HG03354 (cell line): ENCODE measurements at regions not wholly inside any gene's neighbourhood (a gene's known extent, or its start where the extent isn't known, plus 50 kb on each side); places are given as distances from the start of the nearest gene placed in this dataset.

Experiments used
- ATAC-seq: cut with Tn5 transposase; IDR thresholded peaks from one replicate; pipeline ENCODE4 v1.9.1; 2021; ENCODE audit warnings: mild to moderate bottlenecking; ENCODE audit not compliant: unreplicated experiment, poor library complexity, severe bottlenecking

DNA sequence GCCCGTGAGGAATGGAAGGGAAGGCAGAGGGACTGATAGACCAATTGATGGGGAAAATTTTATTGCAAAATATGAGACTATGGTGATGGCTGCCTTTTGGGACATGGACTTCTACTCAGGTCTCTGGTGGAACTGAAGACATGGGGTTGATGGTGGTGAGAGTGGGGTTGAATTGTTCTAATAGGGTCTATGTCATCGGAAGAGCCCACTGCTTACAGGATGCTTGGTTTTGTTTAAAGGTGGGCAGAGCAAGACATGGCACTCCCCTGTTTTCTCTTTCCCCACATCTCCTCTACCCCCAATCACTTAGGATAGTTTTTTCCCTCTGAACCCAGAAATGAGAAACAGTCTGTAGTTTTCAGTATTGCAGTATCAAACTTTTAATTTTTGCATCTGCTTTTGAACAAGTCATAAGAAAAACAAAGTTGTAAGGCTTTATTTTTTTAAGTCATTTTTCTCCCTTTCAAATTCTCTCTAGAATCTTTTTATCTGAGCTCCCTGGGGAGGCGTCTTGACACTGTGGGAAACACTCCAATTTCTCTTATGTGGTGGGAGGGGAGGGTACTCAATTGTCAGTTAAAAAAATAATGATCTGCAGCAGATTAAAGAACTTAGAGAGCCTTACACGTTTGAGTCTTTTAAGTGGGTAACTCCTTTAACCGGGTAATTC lies 276.2 kb upstream of the TBC1D5 start:
- ATAC-seq = no peak

DNA sequence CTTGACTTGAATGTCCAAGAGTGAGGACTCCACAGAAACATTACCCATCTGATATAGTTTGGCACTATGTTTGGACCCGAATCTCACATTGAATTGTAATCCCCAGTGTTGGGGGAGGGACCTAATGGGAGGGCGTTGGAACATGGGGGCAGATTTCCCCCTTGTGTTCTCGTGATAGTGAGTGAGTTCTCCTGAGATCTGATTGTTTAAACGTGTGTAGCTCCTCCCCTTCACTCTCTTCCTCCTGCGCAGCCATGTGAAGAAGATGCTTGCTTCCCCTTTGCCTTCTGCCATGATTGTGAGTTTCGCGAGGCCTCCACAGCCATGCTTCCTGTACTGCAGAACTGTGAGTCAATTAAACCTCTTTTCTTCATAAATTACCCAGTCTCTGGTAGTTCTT lies 273.9 kb upstream of the TBC1D5 start:
- ATAC-seq = no peak

- no peak for ATAC-seq
These were observed 270.5 kb upstream of the TBC1D5 start for GRCh38 chr3:18012933-18013332.

DNA sequence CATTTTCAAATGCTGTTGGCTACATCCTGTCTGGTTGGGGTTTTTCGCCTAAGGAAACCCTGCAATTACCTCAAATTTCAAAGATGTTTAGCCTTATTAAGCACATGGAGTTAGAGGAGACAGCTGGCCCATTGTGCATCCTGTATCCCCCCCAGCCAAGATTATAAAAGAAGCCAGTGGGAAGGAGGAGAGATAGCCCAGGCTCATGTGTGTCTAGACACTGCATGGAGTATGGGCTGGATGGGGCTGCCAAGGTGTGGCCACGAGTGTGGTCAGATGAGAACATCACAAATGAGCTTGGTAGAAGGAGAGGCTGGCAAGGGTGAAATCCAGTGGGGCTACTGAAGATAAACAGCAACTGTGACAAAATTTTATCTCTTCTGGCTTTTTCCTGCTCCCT lies 270.0 kb upstream of the TBC1D5 start:
- no peak for ATAC-seq

DNA sequence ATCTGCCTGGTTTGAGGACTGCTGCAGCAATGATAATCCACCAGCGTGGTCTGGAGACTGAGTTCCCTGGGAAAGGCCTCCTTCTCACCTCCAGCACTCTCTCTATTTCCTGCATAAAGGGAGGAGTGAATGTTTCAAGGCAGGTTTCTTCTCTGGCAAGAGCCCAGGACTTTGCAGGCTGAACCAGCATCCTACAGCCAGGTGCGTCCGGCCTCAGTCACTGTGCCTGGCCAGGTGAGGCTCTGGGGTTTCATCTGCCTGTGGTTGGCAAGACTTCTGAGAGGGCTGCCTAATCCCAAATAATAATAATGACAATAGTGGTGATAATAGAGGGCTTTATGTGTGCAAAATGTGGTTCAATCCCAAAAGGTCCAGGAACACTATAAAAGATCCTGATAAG lies 269.0 kb upstream of the TBC1D5 start:
- ATAC-seq = no peak

DNA sequence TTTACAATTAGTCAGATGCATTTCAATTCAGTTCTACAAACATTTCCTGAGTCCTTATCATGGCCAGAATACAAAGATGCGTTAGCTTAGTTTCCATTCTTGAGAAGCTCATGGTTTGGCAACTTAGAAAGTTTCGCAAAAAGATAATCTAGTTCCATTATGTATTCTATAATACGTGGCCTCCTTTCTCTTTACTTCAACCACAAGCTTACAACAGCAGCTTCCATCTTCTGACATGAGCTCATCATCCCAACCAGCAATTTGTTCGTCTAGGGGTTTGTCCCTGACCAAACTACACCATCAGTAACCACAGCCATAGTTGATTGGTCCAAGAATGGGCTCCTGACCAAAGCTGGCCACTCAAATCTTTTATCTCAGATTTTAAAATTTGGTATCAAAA lies 267.6 kb upstream of the TBC1D5 start:
- no peak for ATAC-seq

GRCh38 chr3:18008706-18009368 lies 266.4 kb upstream of the TBC1D5 start:
- ATAC-seq = no peak

GRCh38 chr3:18007980-18008379 lies 265.5 kb upstream of the TBC1D5 start:
- ATAC-seq = no peak

DNA sequence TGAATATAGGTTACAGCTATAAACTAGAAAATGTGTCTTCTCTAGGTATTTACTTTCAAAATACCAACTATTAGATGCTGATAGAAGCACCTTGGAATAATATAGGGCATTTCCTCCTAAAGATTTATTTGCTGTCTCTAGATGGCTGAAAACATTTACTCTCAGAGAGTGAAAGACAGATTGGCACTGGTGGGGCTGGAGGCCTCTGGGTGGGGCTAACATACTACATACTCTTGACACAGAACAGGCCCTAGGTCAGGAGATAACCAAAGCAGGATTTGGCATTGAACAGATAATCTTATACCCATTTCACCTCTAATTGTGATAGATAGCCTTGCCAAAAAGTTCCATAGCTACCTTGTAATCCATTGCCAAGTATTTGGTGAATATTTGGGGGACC lies 253.3 kb upstream of the TBC1D5 start:
- no peak for ATAC-seq

- no peak for ATAC-seq
These were observed 251.7 kb upstream of the TBC1D5 start for GRCh38 chr3:17994167-17994566.

GRCh38 chr3:17990390-17990789 lies 248.0 kb upstream of the TBC1D5 start:
- no peak for ATAC-seq

GRCh38 chr3:17986348-17986816 lies 244.0 kb upstream of the TBC1D5 start:
- no peak for ATAC-seq

DNA sequence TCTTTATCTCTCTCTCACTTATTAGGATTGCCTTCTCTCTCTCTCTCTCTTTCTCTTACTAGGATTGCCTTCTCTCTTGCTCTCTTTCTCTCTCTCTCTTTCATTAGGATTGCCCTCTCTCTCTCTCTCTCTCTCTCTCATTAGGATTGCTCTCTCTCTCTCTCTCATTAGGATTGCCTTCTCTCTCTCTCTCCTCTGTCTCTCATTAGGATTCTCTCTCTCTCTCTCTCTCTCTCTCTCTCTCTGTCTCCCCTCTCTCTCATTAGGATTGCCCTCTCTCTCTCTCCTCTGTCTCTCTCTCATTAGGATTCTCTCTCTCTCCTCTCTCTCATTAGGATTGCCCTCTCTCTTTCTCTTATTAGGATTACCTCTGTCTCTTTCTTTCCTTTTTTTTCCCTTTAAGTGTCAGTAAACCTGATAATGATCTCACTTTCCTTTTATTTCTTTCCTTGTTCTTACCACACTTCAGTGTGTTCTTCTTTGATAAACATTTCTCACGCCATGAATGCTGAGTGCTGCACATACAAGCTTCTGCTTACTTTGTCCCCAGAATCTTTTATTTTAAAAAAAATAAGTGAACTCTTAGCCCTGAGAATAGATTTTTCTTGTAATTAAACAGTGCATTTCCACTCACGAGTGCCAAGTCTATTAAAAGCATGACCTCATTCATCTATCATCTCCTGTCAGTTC lies 243.4 kb upstream of the TBC1D5 start:
- ATAC-seq = no peak

GRCh38 chr3:17983106-17983505 lies 240.7 kb upstream of the TBC1D5 start:
- no peak for ATAC-seq

GRCh38 chr3:17982211-17982880 lies 239.9 kb upstream of the TBC1D5 start:
- ATAC-seq = no peak

GRCh38 chr3:17980863-17981262 lies 238.4 kb upstream of the TBC1D5 start:
- ATAC-seq = no peak

DNA sequence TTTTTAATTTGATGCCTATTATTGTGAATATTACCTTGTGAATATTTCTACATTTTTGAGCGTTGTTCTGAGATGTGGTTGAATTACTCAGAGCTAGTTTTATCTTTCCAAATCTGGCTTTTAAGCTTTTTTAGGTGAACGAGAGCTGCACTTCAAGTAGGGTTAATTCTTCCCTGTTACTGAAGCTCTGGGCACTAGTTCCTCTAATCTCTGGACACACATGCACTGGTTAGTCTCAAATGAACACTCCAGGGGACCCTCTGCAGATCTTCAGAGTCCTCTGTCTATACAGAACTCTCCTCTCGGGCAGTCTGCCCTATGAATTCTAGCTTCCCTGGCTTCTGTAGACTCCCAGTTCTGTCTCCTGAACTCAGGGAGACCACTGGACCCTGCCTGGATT lies 237.5 kb upstream of the TBC1D5 start:
- ATAC-seq = no peak

DNA sequence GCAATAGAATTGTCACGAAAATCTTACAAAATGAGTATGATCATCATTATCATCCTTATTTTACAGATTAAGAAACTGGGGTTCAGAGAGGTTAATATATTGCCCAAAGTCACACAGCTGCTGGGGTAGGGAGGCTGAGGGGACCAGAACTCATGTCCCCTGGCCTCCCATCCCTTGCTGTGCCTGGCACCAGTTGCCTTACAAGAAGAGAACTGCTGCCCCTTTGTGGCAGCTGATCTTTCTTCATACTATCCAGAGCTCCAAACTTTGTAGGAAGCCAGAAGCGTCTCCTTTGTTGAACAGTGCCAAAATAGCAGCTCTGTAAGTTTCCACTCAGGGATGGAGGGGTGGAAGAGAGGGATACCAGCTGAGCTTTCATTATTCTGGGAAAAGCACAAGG lies 236.8 kb upstream of the TBC1D5 start:
- ATAC-seq = no peak

DNA sequence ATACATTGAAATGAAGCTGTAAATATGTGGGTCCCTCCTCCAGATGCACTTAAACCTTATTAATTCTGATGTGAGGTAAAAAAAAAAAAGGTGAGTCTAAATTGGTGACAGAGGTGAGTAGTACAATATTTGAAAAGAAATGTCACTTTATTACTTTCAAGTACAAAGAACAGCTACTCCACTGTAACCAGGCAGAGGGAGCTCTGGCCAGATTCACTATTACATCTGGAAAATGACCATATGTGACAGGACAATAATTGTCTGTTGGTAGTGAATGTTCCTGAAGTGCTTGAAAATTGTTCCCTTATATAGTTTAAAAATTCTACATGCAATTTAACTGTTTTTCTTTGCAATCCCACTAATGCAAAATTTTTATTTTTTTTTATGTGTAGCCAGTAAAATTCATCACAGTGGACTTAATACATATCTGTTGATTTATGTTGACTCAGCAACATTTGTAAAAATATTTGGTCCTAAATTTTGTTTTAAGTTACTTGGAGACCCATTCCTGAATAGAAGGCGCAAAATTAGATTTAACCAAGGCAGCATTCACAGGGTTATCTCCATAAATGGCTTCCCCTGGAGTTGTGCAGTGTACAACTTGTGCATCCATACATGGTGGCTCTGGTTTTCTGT lies 231.9 kb upstream of the TBC1D5 start:
- no peak for ATAC-seq
